ENCODE measurements at regions not wholly inside any gene's neighbourhood (a gene's known extent, or its start where the extent isn't known, plus 50 kb on each side); places are given as distances from the start of the nearest gene placed in this dataset.

- no peak for DNase-seq (ENCODE audit: low read depth in 1 of 2, low spot score in 1 of 2)
- CTCF ChIA-PET = interaction anchor here (0.6 to 1.2 kb wide), 2 partner anchors 10 to 21 kb away, joined by 3 read pairs; no protein-coding TSS in a partner anchor
- no peak for ATAC-seq
- WGBS (ENCODE audit: missing lambda C conversion rate) = 41% methylated on average over 3 of the region's 3 CpGs
- Histone ChIP-seq H3K4me2 (no peak overlapping the region), H3K9me3 (no peaks in the 10 kb centered on the region), H3K4me3 (no peak overlapping the region), H3K4me1 (no peaks in the 10 kb centered on the region), H3K27ac (no peak overlapping the region)
- TF ChIP-seq CTCF (IDR thresholded peaks at IDR 0.05) = no peak
- no peak for TF ChIP-seq HEYL (CRISPR knock-in tag; IDR thresholded peaks at IDR 0.05)
- TF ChIP-seq SREBF2 (IDR thresholded peaks at IDR 0.05) = no peak
- no peak for TF ChIP-seq MAX (IDR thresholded peaks at IDR 0.05)
- no peak for TF ChIP-seq NFE2L2 (conservative IDR thresholded peaks at IDR 0.05; ENCODE audit: low read length)
- TF ChIP-seq ZFP36 (IDR thresholded peaks at IDR 0.05; ENCODE audit: borderline replicate concordance, partially characterized antibody) = no peak
- no peak for TF ChIP-seq ELK1 (IDR thresholded peaks at IDR 0.05; ENCODE audit: low read depth, low read length)
- no peak for TF ChIP-seq ZC3H11A (IDR thresholded peaks at IDR 0.05)
- TF ChIP-seq KDM1A (IDR thresholded peaks at IDR 0.05; ENCODE audit: low read depth) = no peak
- TF ChIP-seq MYC (IDR thresholded peaks at IDR 0.05; ENCODE audit: borderline replicate concordance, low read length) = no peak
- TF ChIP-seq POLR2AphosphoS2 (conservative IDR thresholded peaks at IDR 0.05; ENCODE audit: low read length) = no peak
- TF ChIP-seq JUNB (IDR thresholded peaks at IDR 0.05) = no peak
- TF ChIP-seq REST (IDR thresholded peaks at IDR 0.05) = no peak
- TF ChIP-seq TFCP2L1 (CRISPR knock-in tag; IDR thresholded peaks at IDR 0.05) = no peak
- TF ChIP-seq FOSB (CRISPR knock-in tag; IDR thresholded peaks at IDR 0.05) = no peak
- TF ChIP-seq GATA3 (IDR thresholded peaks at IDR 0.05; ENCODE audit: borderline replicate concordance) = no peak
- TF ChIP-seq HDAC2 (IDR thresholded peaks at IDR 0.05) = no peak
- FAIRE-seq = no peak
- POLR2A ChIA-PET = no interaction called here
Observed at GRCh38 chr1:239930686-239931262, 160.9 kb upstream of the FMN2 start.

GRCh38 chr1:239931341-239931740, 160.3 kb upstream of the FMN2 start:
- WGBS (ENCODE audit: missing lambda C conversion rate) = 78% methylated on average over 6 of the region's 6 CpGs
- POLR2A ChIA-PET = no interaction called here
- ATAC-seq = no peak
- H3K27ac ChIP-seq = no peak overlapping the region
- H3K9me3 ChIP-seq = no peaks in the 10 kb centered on the region
- no peaks in the 10 kb centered on the region for H3K4me1 ChIP-seq
- CTCF ChIA-PET = interaction anchor here (0.6 to 1.2 kb wide), 2 partner anchors 9 to 21 kb away, joined by 3 read pairs; no protein-coding TSS in a partner anchor
- no peak for FAIRE-seq
- no peak overlapping the region for H3K4me2 ChIP-seq
- H3K4me3 ChIP-seq = no peak overlapping the region
- no peak for DNase-seq (ENCODE audit: low read depth in 1 of 2, low spot score in 1 of 2)
- TF ChIP-seq, protein P1, sequence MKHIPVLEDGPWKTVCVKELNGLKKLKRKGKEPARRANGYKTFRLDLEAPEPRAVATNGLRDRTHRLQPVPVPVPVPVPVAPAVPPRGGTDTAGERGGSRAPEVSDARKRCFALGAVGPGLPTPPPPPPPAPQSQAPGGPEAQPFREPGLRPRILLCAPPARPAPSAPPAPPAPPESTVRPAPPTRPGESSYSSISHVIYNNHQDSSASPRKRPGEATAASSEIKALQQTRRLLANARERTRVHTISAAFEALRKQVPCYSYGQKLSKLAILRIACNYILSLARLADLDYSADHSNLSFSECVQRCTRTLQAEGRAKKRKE (CRISPR knock-in tag; IDR thresholded peaks at IDR 0.05; ENCODE audit: low read depth) = no peak
- TF ChIP-seq CBX2 (IDR thresholded peaks at IDR 0.05; ENCODE audit: borderline replicate concordance, low read depth) = no peak
- no peak for TF ChIP-seq JUNB (IDR thresholded peaks at IDR 0.05)
- no peak for TF ChIP-seq ZFP36 (IDR thresholded peaks at IDR 0.05; ENCODE audit: borderline replicate concordance, partially characterized antibody)
- no peak for TF ChIP-seq RAD21 (conservative IDR thresholded peaks at IDR 0.05 in 1 of 2, IDR thresholded peaks at IDR 0.05 in 1 of 2)
- TF ChIP-seq, protein P2, sequence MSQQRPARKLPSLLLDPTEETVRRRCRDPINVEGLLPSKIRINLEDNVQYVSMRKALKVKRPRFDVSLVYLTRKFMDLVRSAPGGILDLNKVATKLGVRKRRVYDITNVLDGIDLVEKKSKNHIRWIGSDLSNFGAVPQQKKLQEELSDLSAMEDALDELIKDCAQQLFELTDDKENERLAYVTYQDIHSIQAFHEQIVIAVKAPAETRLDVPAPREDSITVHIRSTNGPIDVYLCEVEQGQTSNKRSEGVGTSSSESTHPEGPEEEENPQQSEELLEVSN (IDR thresholded peaks at IDR 0.05; ENCODE audit: borderline replicate concordance, low read depth) = no peak
- TF ChIP-seq POLR2AphosphoS2 (conservative IDR thresholded peaks at IDR 0.05; ENCODE audit: low read length) = no peak
- no peak for TF ChIP-seq BCL3 (IDR thresholded peaks at IDR 0.05)

Data from A549 (cell line).